Lung microvascular endothelial cell (primary cell): ENCODE measurements at regions not wholly inside any gene's neighbourhood (a gene's known extent, or its start where the extent isn't known, plus 50 kb on each side); places are given as distances from the start of the nearest gene placed in this dataset.
A peak's percentile ranks its signal among the peaks of the same experiment; 100 is the strongest.

Experiments used
- DNase-seq, 2 donors: peaks; one replicate each; pipeline versions ENCODE4 v3.0.0 to v3.0.0-alpha.2; 2010; ENCODE audit warnings: low read depth in 2 of 2

- DNase-seq, result no peak
Observed at GRCh38 chr14:76927971-76928700, 100.4 kb downstream of the IRF2BPL start.

GRCh38 chr14:76926521-76927251 lies 100.5 kb downstream of the LRRC74A start:
- no peak for DNase-seq

DNA sequence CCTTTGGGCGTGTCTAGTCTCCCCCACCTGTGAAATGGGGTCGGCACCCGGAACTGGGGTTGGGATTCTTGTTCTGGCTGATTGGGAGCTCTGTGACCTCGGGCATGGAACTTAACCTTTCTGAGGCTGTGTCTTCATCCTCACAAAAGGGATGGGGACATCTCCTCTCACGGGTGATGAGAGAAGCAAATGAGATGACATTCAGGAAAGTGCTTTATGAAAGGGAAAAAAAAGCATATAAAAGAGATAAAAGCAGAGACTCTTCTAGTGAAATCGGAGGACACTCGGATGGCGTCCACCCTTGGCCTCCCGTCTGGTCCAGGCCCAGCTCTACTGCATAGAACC lies 98.9 kb downstream of the LRRC74A start:
- DNase-seq, result no peak

DNA sequence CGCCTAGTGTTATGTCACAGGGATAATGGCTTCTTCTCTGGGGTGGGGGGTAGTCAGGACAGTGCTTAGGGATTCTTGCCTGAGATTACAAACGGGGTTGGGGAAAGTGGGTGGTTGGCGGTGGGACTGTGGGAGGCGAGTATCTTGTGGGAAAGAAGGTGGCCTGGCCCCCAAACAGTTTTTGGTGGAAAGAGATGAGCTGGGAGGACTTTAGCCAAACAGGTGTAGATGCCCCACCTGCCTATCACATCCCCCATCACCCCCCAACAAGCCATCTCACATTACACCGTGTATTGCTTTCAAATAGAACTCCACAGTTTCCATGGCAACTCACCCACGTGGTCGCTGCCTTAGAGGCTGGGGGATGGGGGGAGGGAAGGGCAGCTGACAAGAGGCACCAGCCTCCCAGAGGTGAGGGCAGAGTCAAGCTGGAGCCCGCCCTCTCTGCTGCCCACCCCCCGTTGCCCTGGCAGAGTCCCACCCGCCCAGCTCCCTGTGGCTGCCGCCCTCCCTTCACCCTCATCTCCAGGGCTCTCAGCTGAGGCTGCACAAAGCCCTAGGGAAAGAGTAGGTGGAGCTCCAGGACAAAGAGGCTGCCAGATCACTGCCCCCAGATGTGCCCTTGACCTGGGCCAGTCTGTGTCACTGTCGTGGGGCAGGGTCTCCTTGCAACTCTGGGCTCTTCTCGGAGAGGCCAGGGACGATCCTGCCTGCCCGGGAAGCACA lies 98.3 kb downstream of the LRRC74A start:
- DNase-seq, result peak; percentile 32 to 39

GRCh38 chr14:76923431-76924370 lies 97.5 kb downstream of the LRRC74A start:
- no peak for DNase-seq

DNA sequence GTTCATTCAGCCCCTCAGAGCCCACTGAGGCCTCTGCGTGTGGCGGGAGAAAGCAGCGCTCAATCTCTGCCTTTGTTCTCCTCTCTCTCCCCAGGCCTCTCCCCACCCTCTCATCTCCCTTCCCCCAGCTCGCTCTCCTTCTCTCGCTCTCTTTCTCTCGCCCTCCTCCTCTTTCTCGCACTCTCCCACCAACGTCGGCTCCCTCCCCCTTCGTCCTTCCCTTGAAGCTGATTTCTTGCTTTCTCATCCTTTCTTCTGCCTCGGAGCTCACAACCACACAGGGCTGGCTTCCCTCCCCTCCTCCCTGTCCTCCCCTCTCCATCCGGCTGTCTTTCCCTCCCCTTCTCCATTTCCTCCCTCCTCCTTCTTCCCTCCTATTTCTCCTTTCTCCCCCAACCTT lies 96.4 kb downstream of the LRRC74A start:
- no peak for DNase-seq

GRCh38 chr14:76922092-76922491 lies 95.9 kb downstream of the LRRC74A start:
- no peak for DNase-seq

GRCh38 chr14:76921088-76921399 lies 94.8 kb downstream of the LRRC74A start:
- DNase-seq, result no peak

GRCh38 chr14:76920331-76921087 lies 94.3 kb downstream of the LRRC74A start:
- no peak for DNase-seq

DNA sequence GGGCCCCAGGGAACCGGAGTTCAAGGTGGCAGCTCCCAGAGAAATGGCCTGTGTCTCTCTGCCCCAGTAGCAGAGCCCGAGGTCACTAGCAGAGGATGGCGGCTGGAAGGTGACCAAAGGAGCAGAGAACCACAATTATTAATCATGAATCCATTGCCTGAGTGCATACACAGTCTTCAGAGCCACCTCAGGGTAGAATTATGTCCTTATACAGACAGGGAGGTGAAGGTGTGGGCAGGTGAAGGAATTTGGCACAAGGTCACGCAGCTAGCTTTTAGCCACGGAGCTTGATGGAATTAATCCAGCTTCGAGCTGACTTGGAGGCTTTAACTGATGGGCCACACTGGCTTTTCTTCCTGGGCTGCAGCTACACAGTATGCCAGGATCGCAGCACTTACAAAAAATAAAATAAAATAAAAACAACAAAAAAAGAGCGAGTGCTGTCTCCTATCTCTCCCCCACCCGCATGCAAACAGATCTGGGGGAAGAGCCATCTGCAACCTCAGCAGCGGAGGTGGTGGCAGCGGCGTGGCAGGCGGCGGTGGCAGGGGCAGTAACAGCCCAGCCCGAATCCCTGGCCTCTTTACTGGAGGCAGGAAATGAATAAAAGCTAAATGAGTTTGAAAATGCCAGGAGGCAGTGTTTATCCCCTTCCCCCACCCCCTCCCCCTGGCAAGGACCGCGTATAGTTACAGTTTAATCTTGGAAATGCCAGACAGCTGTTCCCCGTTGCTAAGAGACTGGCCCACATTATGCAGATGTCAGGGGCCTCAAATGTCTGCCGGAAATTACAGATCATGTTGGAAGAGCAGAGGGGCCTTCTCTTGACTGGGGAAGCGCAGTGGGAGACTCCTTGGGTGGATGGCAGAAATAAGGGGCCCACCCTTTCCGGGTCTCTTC lies 93.5 kb downstream of the LRRC74A start:
- peak; percentile 66 to 88 for DNase-seq
